OCI-LY1 (cell line): ENCODE measurements at regions not wholly inside any gene's neighbourhood (a gene's known extent, or its start where the extent isn't known, plus 50 kb on each side); places are given as distances from the start of the nearest gene placed in this dataset.

Experiments used
- EZH2 ChIP-seq: fragments of 200-600 bp; sonication (generic), shearing (Covaris generic); IDR thresholded peaks from 2 replicates; pipeline ENCODE4 v1.8.0; 2017; ENCODE audit warnings: borderline replicate concordance, mixed run types, mild to moderate bottlenecking, antibody characterized with exemption, low read length, moderate library complexity, mixed read lengths
- TF ChIP-seq, protein P1 (sequence below): fragments of 200-600 bp; sonication (generic), shearing (Covaris generic); IDR thresholded peaks from 2 replicates; pipeline ENCODE4 v1.5.1; 2017; ENCODE audit warnings: mild to moderate bottlenecking, antibody characterized with exemption, low read length, moderate library complexity, mixed read lengths

DNA sequence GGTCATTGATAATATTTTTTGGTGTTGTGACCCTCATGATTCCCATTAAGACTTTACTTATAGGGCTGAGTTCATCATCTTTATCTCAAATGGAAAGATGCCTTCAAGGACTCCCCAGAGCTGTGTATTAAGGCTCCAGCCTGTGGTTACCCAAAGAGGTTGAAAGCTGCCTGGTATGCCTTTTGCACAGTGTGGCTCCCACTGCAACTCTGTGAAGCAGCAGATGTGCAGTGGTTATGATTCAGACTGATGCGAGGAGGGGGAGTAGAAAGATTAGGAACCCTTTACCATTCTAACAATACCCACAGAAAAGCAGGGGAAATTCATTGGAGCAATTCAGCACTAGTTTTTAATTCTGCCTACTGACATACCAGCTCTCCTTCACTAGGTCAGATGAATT lies 560.0 kb downstream of the INSC start:
- TF ChIP-seq, protein P1, sequence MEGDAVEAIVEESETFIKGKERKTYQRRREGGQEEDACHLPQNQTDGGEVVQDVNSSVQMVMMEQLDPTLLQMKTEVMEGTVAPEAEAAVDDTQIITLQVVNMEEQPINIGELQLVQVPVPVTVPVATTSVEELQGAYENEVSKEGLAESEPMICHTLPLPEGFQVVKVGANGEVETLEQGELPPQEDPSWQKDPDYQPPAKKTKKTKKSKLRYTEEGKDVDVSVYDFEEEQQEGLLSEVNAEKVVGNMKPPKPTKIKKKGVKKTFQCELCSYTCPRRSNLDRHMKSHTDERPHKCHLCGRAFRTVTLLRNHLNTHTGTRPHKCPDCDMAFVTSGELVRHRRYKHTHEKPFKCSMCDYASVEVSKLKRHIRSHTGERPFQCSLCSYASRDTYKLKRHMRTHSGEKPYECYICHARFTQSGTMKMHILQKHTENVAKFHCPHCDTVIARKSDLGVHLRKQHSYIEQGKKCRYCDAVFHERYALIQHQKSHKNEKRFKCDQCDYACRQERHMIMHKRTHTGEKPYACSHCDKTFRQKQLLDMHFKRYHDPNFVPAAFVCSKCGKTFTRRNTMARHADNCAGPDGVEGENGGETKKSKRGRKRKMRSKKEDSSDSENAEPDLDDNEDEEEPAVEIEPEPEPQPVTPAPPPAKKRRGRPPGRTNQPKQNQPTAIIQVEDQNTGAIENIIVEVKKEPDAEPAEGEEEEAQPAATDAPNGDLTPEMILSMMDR = no peak
- no peak for TF ChIP-seq EZH2
